Naive thymus-derived CD8-positive, alpha-beta T cell (primary cell): ENCODE measurements at regions not wholly inside any gene's neighbourhood (a gene's known extent, or its start where the extent isn't known, plus 50 kb on each side); places are given as distances from the start of the nearest gene placed in this dataset.

Experiments used
- ATAC-seq, 2 donors: fragments of 150-1000 bp; cut with Tn5 transposase in 1 of 2; sonication (Bioruptor Pico), chemical (Tn5 transposase) in 1 of 2; 1 replicate in 1 of 2; 2 replicates in 1 of 2; pipeline ENCODE4 v1.10.0; 2021; ENCODE audit warnings: mild to moderate bottlenecking in 2 of 2, moderate library complexity in 2 of 2
- POLR2A ChIA-PET: fragments of 350-600 bp; sonication (Branson Sonifier 250); formaldehyde crosslinking; loops from one replicate; lab custom pipeline; 2021; ENCODE audit warnings: antibody characterized with exemption; lab: Charles Lee
- DNase-seq, 10 donors: peaks; one replicate each; pipeline versions ENCODE4 v3.0.0 to v3.0.0-alpha.2; 2020 to 2022
- H3K27ac Mint-ChIP-seq, 10 donors: one replicate each; pipeline ENCODE4 v1.8.0; 2020 to 2022; ENCODE audit warnings: mild to moderate bottlenecking in 10 of 10, mixed read lengths in 10 of 10, moderate library complexity in 4 of 10, inconsistent platforms in 1 of 10
- H3K27me3 Mint-ChIP-seq, 5 donors: one replicate each; pipeline ENCODE4 v1.8.0; 2021 to 2022; ENCODE audit warnings: mixed read lengths in 5 of 5
- H3K36me3 Mint-ChIP-seq, 3 donors: one replicate each; pipeline ENCODE4 v1.8.0; 2020 to 2022; ENCODE audit warnings: mixed read lengths in 3 of 3, mild to moderate bottlenecking in 2 of 3, inconsistent platforms in 1 of 3
- H3K4me1 Mint-ChIP-seq, 4 donors: one replicate each; pipeline ENCODE4 v1.8.0; 2021 to 2022; ENCODE audit warnings: mixed read lengths in 4 of 4
- H3K4me3 Mint-ChIP-seq, 10 donors: one replicate each; pipeline ENCODE4 v1.8.0; 2020 to 2022; ENCODE audit warnings: mild to moderate bottlenecking in 10 of 10, mixed read lengths in 10 of 10, moderate library complexity in 6 of 10, inconsistent platforms in 1 of 10
- H3K9me3 Mint-ChIP-seq, 9 donors: one replicate each; pipeline ENCODE4 v1.8.0; 2020 to 2022; ENCODE audit warnings: mixed read lengths in 9 of 9, mild to moderate bottlenecking in 3 of 9, inconsistent platforms in 1 of 9, moderate library complexity in 1 of 9

DNA sequence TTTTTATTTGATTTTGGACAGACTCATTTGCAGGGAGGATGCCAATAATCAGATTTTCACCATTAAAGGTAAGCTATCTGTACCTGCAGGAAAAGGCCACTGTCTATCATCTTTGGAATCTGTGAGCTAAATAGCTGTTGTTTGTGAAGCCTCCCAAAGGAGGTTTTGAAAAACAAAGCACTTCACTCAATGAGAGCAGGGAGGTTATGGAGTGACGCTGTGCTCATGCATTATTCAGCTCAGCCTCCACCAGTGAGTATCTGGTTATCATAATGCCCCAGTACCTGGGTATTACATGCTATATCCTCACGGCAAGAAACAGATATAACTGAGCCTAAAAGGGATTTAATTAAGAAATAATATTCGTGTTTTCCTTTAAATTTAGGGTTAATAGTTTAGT is 189.6 kb upstream of the PIK3C3 start:
- Mint-ChIP-seq H3K27me3 (peaks cover 0 to 19% (median 0%) of the 10 kb centered on the region in 5 donors), H3K27ac (no peak overlapping the region), H3K9me3 (peaks cover 0 to 5% (median 0%) of the 10 kb centered on the region in 9 donors), H3K4me3 (no peak overlapping the region), H3K4me1 (no peaks in the 10 kb centered on the region), H3K36me3 (no peaks in the 10 kb centered on the region)
- ATAC-seq (no peak), DNase-seq (no peak)
- POLR2A ChIA-PET, result no interaction called here

DNA sequence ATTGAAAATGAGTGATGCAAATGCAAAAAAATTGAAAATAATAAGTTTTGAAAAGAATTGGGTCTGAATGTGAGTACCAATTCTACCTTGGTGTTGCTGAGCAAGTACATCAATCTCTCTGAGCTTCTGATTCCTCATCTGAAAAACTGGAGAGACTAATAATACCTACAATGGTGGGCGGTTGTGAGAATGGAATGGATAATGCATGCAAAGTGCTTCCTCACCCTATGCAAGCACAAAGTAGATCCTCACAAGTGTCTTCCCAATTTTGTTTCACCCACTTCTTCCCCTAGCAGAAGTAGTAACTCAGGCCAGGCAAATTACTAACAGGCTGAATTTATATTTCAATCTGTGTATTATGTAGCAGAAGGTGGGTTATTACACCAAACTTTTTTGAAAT is 191.7 kb upstream of the PIK3C3 start:
- Mint-ChIP-seq H3K27ac (no peak overlapping the region), H3K9me3 (peaks cover 0 to 2% (median 0%) of the 10 kb centered on the region in 9 donors), H3K4me3 (no peak overlapping the region), H3K4me1 (no peaks in the 10 kb centered on the region), H3K36me3 (no peaks in the 10 kb centered on the region), H3K27me3 (peaks cover 0 to 13% (median 1%) of the 10 kb centered on the region in 5 donors)
- ATAC-seq (no peak), DNase-seq (no peak)
- POLR2A ChIA-PET, result no interaction called here

DNA sequence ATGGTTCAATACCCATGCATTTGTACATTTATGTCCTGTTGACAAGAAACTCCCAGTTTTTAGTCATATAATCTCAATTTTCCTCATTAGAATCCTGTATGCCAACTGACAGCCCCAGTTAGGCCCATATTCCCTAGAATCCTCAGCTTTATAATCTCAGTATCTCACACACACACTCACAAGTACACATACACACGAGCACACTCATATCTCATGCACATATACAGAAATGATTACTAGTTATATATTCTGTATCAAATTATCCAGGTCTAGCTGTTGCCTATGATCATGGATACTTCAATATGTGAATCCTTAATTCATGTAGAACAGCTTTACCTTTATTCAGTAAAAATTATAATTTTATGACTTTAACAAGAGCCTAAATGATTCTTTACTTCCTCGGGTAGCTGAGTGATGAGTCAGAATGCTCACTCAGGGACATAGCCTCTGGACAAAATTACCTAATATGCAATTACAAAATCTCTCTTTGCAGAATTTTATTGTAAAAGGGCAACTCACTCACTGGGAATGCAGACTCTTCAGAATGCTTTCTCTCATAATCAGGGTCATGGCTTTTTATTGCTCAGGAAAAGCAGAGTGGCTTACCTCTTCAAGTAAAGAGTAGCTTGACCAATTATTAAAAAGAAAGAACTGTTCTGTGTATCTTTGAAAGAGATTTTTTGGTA is 193.6 kb upstream of the PIK3C3 start:
- DNase-seq (no peak), ATAC-seq (no peak)
- Mint-ChIP-seq H3K9me3 (peaks cover 0 to 2% (median 0%) of the 10 kb centered on the region in 9 donors), H3K4me3 (no peak overlapping the region), H3K27me3 (peaks cover 0 to 10% (median 4%) of the 10 kb centered on the region in 5 donors), H3K36me3 (no peaks in the 10 kb centered on the region), H3K27ac (no peak overlapping the region), H3K4me1 (no peaks in the 10 kb centered on the region)
- POLR2A ChIA-PET, result no interaction called here

DNA sequence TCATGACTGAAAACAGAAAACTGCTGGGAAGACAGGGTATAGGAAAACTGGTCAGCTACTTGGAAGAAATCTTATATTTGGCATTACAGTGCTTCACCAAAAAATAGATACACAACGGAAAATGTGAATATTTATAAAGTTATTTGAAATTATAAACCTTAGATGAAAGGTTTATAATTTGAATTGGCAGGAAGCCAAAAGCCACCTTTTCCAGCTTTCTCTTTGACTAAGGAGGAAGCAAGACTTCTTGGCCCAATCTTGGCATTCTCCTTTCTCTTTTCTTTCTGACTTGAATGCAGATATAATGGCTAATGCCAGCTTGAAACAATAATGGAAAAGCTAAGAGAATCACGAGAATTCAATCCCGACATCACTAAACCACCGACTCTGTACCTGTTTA is 196.5 kb upstream of the PIK3C3 start:
- no peak overlapping the region for H3K4me3 Mint-ChIP-seq
- no peak overlapping the region for H3K27ac Mint-ChIP-seq
- no peaks in the 10 kb centered on the region for H3K4me1 Mint-ChIP-seq
- ATAC-seq (no peak), DNase-seq (no peak)
- H3K27me3 Mint-ChIP-seq, result peaks cover 0 to 10% (median 4%) of the 10 kb centered on the region in 5 donors
- peaks cover 0 to 2% (median 0%) of the 10 kb centered on the region in 9 donors for H3K9me3 Mint-ChIP-seq
- POLR2A ChIA-PET, result no interaction called here
- no peaks in the 10 kb centered on the region for H3K36me3 Mint-ChIP-seq

DNA sequence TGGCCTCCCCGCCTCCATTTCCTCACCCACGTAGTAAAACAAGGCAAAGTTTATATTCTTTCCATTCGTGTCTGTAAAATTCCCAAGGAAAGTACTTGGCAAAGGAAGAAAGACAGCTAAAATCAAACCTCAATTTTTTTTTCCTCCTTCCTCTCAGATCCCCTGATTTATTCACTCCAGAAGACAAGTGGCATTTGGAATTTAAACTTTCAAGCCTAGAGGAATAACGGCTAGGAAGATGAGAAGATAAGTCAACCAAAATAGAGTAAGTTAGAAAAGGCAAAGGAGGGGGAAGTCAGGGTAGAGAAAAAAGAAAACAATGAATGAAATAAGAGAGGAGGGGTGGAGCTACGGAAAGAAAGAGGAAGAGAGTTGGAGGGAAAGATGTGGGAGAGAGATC is 198.9 kb upstream of the PIK3C3 start:
- Mint-ChIP-seq H3K4me1 (no peaks in the 10 kb centered on the region), H3K27ac (no peak overlapping the region), H3K36me3 (no peaks in the 10 kb centered on the region), H3K4me3 (no peak overlapping the region), H3K27me3 (peaks cover 0 to 5% (median 1%) of the 10 kb centered on the region in 5 donors), H3K9me3 (peaks cover 0 to 2% (median 0%) of the 10 kb centered on the region in 9 donors)
- DNase-seq, result no peak
- ATAC-seq, result no peak
- POLR2A ChIA-PET, result no interaction called here

DNA sequence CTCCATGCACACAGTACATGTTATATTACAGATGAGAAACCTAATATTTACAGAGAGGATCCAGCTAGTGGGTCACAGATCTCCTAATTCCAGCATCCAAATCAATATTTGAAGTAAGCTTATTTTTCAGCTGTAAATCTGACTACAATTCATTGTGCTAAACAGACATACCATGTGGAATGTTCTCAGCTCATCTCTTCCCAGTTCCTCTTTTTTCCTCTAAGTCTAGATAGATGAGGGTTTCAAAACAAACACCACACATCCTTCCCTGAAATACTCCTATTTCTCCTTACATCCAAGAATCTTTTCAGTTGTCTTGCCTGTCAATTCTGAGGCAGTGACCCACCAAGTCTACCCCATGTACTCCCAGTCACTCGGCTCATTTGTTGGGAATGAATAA is 200.7 kb upstream of the PIK3C3 start:
- ATAC-seq (no peak), DNase-seq (no peak)
- no peaks in the 10 kb centered on the region for H3K36me3 Mint-ChIP-seq
- POLR2A ChIA-PET, result no interaction called here
- H3K4me3 Mint-ChIP-seq, result no peak overlapping the region
- peaks cover 0 to 2% (median 0%) of the 10 kb centered on the region in 9 donors for H3K9me3 Mint-ChIP-seq
- no peaks in the 10 kb centered on the region for H3K4me1 Mint-ChIP-seq
- peaks cover 0 to 5% (median 1%) of the 10 kb centered on the region in 5 donors for H3K27me3 Mint-ChIP-seq
- H3K27ac Mint-ChIP-seq, result no peak overlapping the region

DNA sequence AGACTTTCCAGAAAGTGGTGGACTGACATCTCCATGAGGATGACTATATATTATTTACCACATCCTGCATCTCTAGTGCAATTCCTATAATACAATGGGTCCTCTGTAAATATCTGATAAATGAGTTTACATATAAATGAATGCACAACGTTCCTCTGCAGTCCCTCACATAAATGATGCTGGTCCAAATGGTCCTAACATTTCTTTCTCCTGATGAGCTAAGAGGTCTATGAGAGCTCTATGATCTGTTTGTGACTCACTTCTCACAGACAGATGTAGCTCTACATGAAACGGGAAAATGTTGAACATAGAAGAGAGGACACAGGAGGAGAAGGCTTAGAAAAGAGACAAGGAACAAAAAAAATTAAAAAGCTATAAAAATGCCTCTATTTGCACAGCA is 201.2 kb upstream of the PIK3C3 start:
- DNase-seq, result no peak

DNA sequence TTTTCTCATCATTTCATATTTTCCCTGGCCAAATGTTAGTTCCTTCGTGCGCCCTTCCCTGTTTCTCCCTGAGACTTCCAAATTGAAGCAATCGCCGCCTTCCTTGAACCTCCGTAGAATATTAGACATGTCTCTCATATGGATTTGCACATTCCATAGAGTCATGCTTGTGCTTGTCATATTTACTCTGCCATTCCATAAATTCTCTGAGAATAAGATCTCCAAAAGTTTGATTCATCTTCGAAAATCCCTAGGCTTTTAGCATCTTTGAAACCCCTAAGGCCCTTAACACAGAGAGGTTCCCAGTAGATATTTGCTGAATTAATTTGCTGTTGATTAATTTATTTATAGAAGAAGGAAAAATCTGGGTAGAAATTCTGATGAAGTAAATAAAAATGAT is 202.2 kb upstream of the PIK3C3 start:
- ATAC-seq, result no peak
- POLR2A ChIA-PET, result no interaction called here
- H3K4me1 Mint-ChIP-seq, result no peaks in the 10 kb centered on the region
- no peaks in the 10 kb centered on the region for H3K36me3 Mint-ChIP-seq
- H3K27me3 Mint-ChIP-seq, result peaks cover 0 to 5% (median 1%) of the 10 kb centered on the region in 5 donors
- no peak overlapping the region for H3K27ac Mint-ChIP-seq
- H3K4me3 Mint-ChIP-seq, result no peak overlapping the region
- DNase-seq, result no peak
- peaks cover 0 to 2% (median 0%) of the 10 kb centered on the region in 9 donors for H3K9me3 Mint-ChIP-seq

More for the DNA sequence above, 201.2 kb upstream of the PIK3C3 start:
- POLR2A ChIA-PET, result no interaction called here
- no peaks in the 10 kb centered on the region for H3K36me3 Mint-ChIP-seq
- no peak for ATAC-seq
- no peak overlapping the region for H3K4me3 Mint-ChIP-seq
- peaks cover 0 to 2% (median 0%) of the 10 kb centered on the region in 9 donors for H3K9me3 Mint-ChIP-seq
- H3K4me1 Mint-ChIP-seq, result no peaks in the 10 kb centered on the region
- no peak overlapping the region for H3K27ac Mint-ChIP-seq
- H3K27me3 Mint-ChIP-seq, result peaks cover 0 to 5% (median 1%) of the 10 kb centered on the region in 5 donors

DNA sequence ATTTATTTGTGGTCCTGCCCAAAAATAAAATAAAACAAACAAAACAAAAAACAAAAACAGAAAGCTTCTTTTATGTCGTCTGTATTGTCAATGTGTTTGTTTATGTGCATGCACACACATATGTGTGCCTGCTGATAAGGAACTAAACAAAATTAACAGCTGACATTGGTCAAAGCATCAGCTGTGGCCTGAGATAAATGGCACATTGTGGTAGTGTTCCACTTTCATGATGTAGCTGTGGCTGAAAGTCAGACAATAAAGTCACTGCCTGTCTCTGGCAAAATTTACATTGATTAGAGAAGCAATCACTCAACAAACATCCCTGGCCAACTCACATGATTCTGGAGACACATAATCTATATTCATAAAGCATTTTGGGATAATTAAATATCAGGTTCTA is 203.4 kb upstream of the PIK3C3 start:
- Mint-ChIP-seq H3K27ac (no peak overlapping the region), H3K36me3 (no peaks in the 10 kb centered on the region), H3K9me3 (peaks cover 0 to 2% (median 0%) of the 10 kb centered on the region in 9 donors), H3K4me3 (no peak overlapping the region), H3K4me1 (no peaks in the 10 kb centered on the region), H3K27me3 (peaks cover 0 to 5% (median 0%) of the 10 kb centered on the region in 5 donors)
- DNase-seq (no peak), ATAC-seq (no peak)
- POLR2A ChIA-PET, result no interaction called here

DNA sequence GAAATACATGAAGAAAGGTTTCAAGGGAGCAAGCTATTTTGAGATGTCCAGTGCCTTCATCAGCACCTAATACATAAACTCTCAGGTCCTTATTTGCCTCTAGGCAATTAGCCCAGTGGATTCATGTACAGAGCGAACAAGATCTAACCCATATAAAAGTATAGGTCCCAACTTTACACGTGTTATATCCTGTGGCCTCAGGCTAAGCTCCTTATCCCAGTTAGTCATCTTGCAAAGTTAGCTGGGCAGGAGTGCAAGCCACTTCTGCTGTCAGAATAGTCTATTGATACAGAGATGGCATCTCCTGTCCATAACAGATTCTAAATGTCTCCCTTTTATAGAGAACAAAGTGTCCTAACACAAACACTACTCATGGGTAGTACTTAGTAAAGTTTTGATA is 203.9 kb upstream of the PIK3C3 start:
- Mint-ChIP-seq H3K4me3 (no peak overlapping the region), H3K27ac (no peak overlapping the region), H3K9me3 (peaks cover 0 to under 1% (median 0%) of the 10 kb centered on the region in 9 donors), H3K27me3 (peaks cover 0 to under 1% (median 0%) of the 10 kb centered on the region in 5 donors), H3K4me1 (no peaks in the 10 kb centered on the region), H3K36me3 (no peaks in the 10 kb centered on the region)
- DNase-seq (no peak), ATAC-seq (no peak)
- POLR2A ChIA-PET, result no interaction called here

DNA sequence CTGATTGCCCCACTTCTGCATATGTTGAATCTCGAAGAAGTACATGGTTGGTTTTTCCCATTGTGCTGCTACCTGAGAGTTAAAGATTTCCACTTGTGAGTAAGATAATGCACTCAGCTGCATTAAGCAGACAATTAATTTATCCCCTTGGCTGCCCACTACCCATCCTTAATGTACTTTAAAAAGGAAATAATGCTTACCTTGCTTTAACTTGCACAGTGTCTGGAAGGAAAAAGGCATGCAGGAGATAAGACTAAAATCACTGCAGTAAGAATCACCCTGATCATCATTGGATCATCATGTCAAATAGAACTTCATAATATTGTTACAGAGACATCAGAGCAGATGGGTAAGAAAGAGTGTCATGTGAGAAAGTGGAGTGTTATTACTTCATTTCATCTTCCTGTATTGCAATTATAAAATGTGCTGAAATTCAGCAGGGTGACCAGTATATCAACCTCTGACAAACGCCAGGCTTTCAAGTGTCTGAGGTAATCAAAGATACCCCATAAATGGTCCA is 207.3 kb upstream of the PIK3C3 start:
- H3K9me3 Mint-ChIP-seq, result peaks cover 0 to 3% (median 0%) of the 10 kb centered on the region in 9 donors
- POLR2A ChIA-PET, result no interaction called here
- H3K36me3 Mint-ChIP-seq, result no peaks in the 10 kb centered on the region
- no peak for DNase-seq
- peaks cover 0 to 11% (median 2%) of the 10 kb centered on the region in 5 donors for H3K27me3 Mint-ChIP-seq
- no peak overlapping the region for H3K4me3 Mint-ChIP-seq
- ATAC-seq, result no peak
- H3K4me1 Mint-ChIP-seq, result no peaks in the 10 kb centered on the region
- no peak overlapping the region for H3K27ac Mint-ChIP-seq

DNA sequence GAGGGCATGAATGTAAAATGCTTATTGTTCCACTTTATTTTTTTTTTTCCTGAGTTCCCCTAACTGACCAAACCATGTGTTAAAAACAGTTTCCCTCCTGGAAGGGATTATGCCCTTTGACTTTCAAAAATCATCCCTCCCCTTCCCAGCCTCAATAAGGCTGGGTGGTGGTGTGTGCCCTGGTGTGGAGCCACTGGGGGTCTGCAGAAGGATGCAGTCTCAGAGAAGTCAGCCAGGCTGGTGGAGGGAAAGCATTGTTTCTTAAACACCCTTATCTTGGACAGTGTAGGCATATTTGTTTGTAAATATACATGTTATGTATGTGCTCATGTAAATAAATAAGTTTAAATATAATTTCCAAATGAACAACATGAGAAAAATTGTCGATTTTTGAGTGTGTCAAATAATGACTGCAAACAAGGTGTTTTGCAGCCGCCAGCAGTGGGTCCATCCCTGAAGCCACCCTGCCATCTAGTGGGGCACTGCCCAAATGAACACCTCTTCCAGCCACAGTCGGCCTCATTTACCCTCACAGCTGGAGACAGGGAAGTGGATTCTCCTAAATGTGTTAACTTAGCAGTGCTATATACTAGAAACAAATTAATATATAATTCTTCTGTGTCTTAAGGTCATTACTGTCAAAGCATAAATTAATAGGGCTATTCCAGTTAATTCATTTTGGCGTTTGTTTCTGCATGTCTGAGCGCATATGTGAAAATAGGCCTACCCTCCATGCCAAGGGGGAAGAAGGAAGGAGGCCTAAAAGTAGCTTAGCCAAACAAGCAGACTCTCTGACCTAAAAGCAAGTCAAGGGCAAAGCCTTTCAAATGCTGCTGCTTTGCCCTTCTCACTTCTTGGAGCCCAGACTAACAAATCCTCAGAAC is 209.6 kb upstream of the PIK3C3 start:
- ATAC-seq, result no peak
- H3K4me3 Mint-ChIP-seq, result no peak overlapping the region
- no peaks in the 10 kb centered on the region for H3K36me3 Mint-ChIP-seq
- POLR2A ChIA-PET, result no interaction called here
- H3K9me3 Mint-ChIP-seq, result peaks cover 0 to 10% (median 0%) of the 10 kb centered on the region in 9 donors
- no peak for DNase-seq
- peaks cover 0 to 11% (median 3%) of the 10 kb centered on the region in 5 donors for H3K27me3 Mint-ChIP-seq
- no peak overlapping the region for H3K27ac Mint-ChIP-seq
- H3K4me1 Mint-ChIP-seq, result no peaks in the 10 kb centered on the region
